BJ (cell line): ENCODE measurements at regions not wholly inside any gene's neighbourhood (a gene's known extent, or its start where the extent isn't known, plus 50 kb on each side); places are given as distances from the start of the nearest gene placed in this dataset.

Experiments
- CTCF ChIA-PET: fragments of 350-600 bp; formaldehyde crosslinking; extraction: SDS; loops from one replicate; lab custom pipeline; 2021; ENCODE audit warnings: antibody characterized with exemption, inconsistent platforms; lab: Yijun Ruan, JAX
- POLR2A ChIA-PET: fragments of 300-600 bp; sonication (Branson Sonifier 250); formaldehyde crosslinking; extraction: SDS; loops from one replicate; lab custom pipeline; 2021; ENCODE audit warnings: antibody characterized with exemption; lab: Charles Lee
- DNase-seq: peaks from one replicate; pipeline ENCODE4 v3.0.0-alpha.2; 2011; ENCODE audit warnings: low read depth
- H3K27me3 ChIP-seq: 2 replicates; pipeline ENCODE4 v1.6.0; 2011; ENCODE audit warnings: low read length; ENCODE audit not compliant: control insufficient read depth, insufficient read depth
- H3K36me3 ChIP-seq: 2 replicates; pipeline ENCODE4 v1.5.1; 2011; ENCODE audit warnings: low read length; ENCODE audit not compliant: control insufficient read depth, insufficient read depth
- H3K4me3 ChIP-seq: 2 replicates; pipeline ENCODE4 v1.5.1; 2011; ENCODE audit warnings: low read depth, mild to moderate bottlenecking, control low read depth, low read length
- CTCF ChIP-seq: IDR thresholded peaks from 2 replicates; pipeline ENCODE4 v1.5.1; 2011; ENCODE audit warnings: low read depth, mild to moderate bottlenecking, control low read depth, inconsistent platforms, low read length, moderate library complexity; ENCODE audit not compliant: insufficient read depth

GRCh38 chr18:38851526-38851925 is 1285.9 kb upstream of the CELF4 start:
- H3K27me3 ChIP-seq = no peaks in the 10 kb centered on the region
- ChIA-PET CTCF (interaction anchor here (1.4 kb wide), 1 partner anchor 12 kb away, joined by 4 read pairs; no protein-coding TSS in a partner anchor), POLR2A (no interaction called here)

GRCh38 chr18:38847326-38847725 is 1281.7 kb upstream of the CELF4 start:
- no peak for TF ChIP-seq CTCF
- CTCF ChIA-PET = no interaction called here
- H3K36me3 ChIP-seq = no peaks in the 10 kb centered on the region
- DNase-seq = no peak
- H3K4me3 ChIP-seq = no peak overlapping the region
- no peaks in the 10 kb centered on the region for H3K27me3 ChIP-seq
- POLR2A ChIA-PET = no interaction called here

More at GRCh38 chr18:38851526-38851925, 1285.9 kb upstream of the CELF4 start:
- Histone ChIP-seq H3K36me3 (no peaks in the 10 kb centered on the region), H3K4me3 (no peak overlapping the region)
- no peak for TF ChIP-seq CTCF
- no peak for DNase-seq

- CTCF ChIA-PET = no interaction called here
- H3K27me3 ChIP-seq = no peaks in the 10 kb centered on the region
- no peaks in the 10 kb centered on the region for H3K36me3 ChIP-seq
- H3K4me3 ChIP-seq = no peak overlapping the region
- POLR2A ChIA-PET = no interaction called here
- DNase-seq = no peak
- TF ChIP-seq CTCF = no peak
Measured at GRCh38 chr18:38843291-38843690, 1277.7 kb upstream of the CELF4 start.

DNA sequence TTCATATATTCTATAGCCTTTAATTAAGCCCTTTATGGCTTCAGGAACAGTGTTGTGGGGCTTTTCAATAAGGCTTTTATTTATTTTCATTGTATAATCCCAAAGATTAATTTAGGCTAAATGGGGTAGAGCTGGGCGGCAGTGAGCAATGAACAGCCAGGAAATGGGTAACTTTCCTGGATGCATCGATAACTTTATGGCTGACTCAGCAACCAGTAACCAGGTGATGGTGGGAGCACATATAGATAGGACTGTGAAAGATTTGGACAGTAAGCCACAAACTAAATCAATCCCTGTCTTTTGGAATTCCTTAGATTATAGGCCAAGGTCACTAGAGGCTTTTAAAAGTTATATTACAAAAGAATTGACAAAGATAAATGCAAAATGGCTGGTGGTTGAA is 1260.6 kb upstream of the CELF4 start:
- ChIA-PET CTCF (no interaction called here), POLR2A (no interaction called here)
- H3K27me3 ChIP-seq = no peaks in the 10 kb centered on the region
- DNase-seq = no peak
- no peak overlapping the region for H3K4me3 ChIP-seq
- no peak for TF ChIP-seq CTCF
- H3K36me3 ChIP-seq = no peaks in the 10 kb centered on the region

GRCh38 chr18:38811209-38811608 is 1245.6 kb upstream of the CELF4 start:
- no peaks in the 10 kb centered on the region for H3K27me3 ChIP-seq
- H3K36me3 ChIP-seq = no peaks in the 10 kb centered on the region
- ChIA-PET POLR2A (no interaction called here), CTCF (no interaction called here)
- DNase-seq = no peak
- no peak for TF ChIP-seq CTCF
- no peak overlapping the region for H3K4me3 ChIP-seq
